ENCODE measurements at regions not wholly inside any gene's neighbourhood (a gene's known extent, or its start where the extent isn't known, plus 50 kb on each side); places are given as distances from the start of the nearest gene placed in this dataset.
"Not testable (repeated sequence)": the region's sequence is repeated elsewhere in the genome, so short reads cannot be mapped to it uniquely, and the experiment has no call there.

DNA sequence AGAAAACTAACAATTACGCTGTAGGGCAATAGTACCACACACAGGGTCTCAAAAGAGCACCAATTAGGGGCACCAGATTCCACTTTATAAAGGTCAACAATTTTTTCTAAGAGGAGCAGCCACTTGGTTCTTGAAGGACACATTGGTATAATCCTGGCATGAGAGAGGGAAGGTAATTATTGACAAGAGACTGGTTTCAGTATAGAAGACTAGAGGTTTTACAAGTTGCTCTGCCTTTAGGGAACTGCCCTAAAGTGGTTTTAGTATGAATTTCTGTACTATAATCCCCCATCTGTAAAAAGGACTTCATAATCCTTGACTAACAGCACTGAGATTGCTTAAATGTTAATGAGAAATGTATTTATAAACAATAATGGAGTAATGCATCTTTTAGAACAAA lies 648.5 kb upstream of the PTBP2 start:
- DNase-seq (no peak), ATAC-seq (no peak)
- intact Hi-C loops (cut with micrococcal nuclease), result no loop called here

DNA sequence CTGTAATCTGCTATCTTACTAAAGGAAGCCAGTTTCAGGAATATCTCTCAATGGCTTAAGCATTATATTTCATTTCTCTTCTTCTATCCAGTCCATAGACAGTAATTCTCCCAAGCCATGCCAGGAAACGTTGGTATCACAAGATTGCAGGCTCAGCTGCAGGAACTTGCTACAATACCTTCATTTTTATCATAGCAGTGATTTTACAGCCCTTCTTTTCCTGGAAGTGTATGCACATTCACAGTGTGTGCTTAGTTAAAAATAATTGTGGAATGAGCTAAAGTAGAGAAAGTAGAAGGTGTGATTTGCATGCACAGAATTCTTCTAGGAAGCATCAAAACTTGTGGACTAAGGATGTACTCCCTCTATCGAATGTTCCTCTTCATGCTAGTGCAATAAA lies 647.2 kb upstream of the PTBP2 start:
- DNase-seq, result no peak
- ATAC-seq, result no peak
- intact Hi-C loops (cut with micrococcal nuclease), result no loop called here

DNA sequence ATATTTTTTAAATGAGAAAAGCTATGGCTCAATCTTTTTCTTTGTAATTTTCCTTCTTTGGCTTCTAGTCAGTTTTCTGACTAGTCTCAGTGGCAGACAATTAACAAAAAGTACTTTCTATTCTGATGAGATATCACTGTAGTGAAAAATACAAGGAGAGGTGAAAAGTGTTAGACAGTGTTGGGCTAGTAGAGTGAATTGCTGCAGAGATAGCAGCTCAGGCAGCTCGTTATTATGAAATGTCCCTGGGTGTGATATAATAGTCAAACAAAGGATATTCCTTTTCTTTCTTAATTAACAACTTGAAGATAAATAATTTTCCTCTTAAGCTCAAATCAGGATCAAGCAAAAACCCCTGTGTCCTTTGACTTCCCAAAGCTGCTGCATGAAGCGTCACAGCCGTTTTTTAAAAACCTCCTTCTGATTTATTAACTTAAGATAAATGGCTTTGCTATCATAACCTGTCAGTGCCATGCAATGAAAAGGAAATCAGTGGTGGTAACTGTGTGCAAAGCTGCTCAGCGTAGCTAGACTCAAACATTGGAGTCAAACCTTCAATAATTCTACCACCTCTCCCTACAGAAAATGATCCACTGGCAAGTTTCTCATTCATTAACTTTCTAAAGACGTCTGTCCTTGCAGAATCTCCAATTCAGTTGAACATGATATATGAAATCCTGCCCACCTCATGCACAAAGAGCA lies 646.6 kb upstream of the PTBP2 start:
- ATAC-seq, result peak; percentile 45
- intact Hi-C loops (cut with micrococcal nuclease), result no loop called here
- DNase-seq, result no peak

DNA sequence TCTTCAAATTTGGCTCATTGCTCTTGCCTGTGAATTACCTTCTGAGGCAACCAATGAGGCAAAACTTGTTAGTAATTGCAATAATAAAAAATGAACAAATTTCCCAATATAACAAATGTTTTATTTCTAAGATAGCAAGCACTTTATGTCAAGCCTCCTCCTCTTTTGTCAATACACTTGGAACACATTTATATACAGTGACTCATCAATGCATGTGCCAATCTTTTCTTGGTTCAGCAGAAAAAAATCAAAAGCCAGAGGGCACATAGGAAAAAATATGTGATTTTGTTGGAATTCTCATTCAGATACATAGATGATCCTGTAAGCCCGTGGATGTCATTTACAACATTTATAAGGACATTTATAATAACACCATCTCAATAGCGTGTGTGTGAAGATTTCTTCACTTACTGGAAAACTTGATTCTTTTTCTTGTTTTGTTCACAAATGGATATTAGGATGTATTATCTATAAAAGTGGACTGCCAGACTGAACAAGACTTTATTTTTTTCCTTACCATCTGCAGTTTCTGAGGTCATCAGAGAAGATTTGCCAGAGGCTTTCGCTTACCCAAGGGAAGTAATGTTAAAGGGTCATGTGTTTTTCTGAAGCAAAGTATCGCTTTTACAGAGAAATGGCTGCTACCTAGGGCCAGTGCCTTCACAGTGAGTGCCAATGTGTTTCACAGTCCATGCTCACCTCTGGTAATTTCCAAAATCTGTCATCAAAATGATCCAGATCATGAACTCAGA lies 645.7 kb upstream of the PTBP2 start:
- ATAC-seq (peak; percentile 56), DNase-seq (no peak)
- intact Hi-C loops (cut with micrococcal nuclease), result no loop called here

DNA sequence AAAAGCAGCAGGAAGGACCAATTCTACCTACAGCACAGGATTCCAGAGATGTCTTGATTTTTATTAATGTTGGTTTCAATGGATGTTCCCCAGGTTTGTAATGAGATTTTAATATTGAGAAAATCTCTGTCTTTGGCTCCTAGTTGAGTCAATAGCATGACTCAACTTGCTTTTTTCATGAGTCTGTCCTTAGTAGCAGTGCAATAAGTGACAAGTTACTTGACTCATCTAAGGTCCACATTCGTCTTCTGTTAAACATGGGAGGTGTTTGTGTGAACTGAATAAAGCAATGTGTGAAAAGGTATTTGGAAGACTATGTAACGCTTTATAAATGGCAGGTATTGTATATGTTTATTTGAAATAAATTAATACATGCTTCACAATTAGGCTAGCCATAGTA lies 645.0 kb upstream of the PTBP2 start:
- intact Hi-C loops (cut with micrococcal nuclease), result no loop called here
- DNase-seq (no peak), ATAC-seq (peak; percentile 26)

DNA sequence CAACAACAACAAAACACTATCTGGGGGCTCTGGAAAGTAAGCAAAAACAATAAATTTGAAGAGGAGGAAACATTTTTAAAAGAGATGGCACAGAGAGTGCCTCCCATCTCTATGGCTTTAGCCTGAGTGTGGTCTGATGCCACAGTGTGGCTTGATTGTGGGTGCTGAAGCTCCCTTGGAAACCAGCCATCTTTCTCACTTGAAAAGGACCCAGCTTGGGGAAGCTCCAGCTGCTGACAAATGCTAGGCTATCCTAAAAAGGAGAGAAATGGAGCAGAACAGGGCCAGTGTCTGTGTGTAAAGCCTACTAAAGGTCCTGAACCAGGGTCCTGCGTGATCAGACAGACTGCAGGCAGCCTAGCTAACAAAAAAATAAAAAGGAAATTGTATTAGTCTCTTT lies 642.0 kb upstream of the PTBP2 start:
- DNase-seq (no peak), ATAC-seq (no peak)
- intact Hi-C loops (cut with micrococcal nuclease), result no loop called here

DNA sequence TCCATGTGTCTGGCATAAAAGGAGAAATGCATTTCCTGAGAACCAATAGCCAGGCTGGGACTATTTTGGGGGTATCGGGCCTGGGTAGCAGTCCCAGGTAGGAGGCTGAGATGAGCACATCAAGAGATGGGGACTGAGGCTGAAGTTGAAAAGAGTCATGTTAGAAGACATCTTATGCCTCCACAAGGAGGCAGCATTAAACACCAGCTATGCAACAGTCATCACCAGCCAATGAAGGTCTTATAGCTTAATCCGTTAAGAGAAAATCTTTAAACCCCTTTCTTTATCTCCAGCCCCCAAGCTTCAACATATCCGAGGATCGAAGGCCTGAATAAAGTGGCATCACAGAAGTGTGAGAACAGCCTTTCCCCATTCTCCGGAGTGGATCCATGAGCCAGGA lies 640.7 kb upstream of the PTBP2 start:
- no peak for DNase-seq
- intact Hi-C loops (cut with micrococcal nuclease), result no loop called here
- ATAC-seq, result no peak

DNA sequence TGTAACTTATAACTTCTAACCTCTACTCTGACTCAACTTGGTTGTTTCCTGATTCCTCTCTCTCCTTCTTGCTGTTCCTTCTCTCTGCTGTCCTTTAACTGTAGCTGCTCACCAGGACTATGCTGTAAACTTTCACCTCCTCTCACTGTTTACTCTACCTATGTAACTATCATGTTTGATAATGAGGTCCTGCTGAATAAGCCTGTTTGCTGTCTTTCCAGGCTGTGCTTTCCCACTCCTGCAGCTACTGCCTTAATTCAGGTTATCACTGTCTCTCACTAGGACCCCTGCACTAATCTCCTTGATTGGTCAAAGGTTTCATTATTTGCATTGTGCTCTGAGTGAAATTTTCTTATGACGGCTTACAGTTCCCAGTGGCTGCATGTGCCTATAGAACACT lies 633.9 kb upstream of the PTBP2 start:
- DNase-seq (no peak), ATAC-seq (no peak)
- intact Hi-C loops (cut with micrococcal nuclease), result no loop called here

DNA sequence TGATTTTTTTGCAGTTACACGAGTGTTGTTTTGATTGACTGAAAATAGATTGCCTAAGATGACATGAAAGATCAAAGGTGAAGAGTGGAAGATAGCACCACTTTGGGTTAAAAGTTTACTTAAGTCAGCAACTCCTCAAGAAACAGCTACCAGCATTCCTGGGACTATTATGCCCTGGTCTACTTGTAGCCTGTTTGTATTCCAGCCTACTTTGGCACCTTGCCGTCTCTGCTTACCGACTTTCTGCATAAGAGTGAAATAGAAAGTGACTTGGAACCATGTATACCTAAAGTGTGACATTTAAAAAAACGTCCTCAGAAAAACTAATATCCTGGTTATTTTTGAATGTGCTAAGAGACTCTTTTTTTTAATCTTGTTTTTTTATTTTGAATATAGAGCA lies 631.5 kb upstream of the PTBP2 start:
- no peak for ATAC-seq
- intact Hi-C loops (cut with micrococcal nuclease), result no loop called here
- DNase-seq, result no peak

DNA sequence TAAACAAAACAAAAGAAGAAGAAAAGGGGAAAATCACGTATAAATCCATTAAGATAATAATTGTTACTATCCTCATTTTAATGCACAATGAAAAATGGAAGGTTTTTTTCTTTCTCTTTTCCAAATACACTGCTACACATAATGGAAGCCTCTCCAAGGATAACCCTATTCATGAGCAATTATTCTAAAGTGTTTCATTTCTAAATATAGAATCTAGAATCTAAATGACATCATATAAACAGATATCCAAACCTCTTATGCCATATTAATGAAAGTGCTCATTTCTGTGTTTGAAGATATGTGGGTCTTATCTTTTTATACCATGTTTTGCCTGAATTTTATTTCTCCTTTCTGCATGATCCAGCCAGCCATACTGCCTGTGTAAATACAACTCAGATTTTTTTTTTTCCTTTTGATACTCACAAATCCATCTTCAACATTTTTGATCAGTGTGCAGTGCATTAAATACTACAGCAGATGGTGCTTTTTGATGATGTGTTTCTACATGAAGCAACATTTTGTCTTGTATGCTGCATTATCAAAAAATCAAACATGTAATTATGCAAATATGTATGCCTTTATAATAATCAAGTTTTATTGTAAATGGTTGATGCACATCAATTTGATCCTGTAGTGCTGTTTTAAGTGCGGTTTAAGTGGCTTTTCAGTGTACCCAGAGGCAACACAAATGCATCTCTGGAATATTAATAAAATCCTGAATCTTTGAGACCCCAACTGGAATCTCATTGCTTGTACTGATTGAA lies 625.6 kb upstream of the PTBP2 start:
- ATAC-seq, result no peak
- DNase-seq, result no peak
- intact Hi-C loops (cut with micrococcal nuclease), result no loop called here

DNA sequence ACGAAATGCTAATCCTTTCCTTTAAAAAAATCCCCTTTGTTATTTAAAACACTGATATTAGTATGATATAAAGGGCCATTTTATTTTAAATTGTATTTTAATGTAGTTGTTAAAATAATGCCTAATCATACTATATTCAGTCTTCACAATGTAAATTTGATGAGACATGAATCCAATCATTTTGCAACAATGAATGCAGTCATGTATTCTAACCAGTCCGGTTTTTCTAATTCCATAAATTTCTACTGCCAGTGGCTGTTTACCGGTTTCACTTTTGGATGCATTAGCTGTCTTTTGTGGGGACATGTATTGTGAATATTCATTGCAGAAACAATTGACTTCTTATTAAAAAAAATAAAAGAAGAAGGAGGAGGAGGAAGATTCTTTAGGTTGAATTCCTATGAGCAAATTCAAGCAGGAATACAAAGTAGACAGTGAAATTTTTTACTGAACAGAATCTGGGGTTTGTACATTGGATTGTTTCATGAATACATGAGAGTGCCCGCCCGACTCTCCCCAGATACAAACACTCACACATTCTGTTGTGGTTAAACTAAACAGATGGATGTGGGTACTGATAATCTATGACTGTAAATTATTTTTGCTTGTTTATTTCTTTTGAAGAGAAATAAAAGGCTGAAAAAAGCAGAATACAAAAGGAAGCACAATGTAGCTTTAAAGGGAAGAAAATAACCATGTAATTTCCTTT lies 624.8 kb upstream of the PTBP2 start:
- intact Hi-C loops (cut with micrococcal nuclease), result no loop called here

DNA sequence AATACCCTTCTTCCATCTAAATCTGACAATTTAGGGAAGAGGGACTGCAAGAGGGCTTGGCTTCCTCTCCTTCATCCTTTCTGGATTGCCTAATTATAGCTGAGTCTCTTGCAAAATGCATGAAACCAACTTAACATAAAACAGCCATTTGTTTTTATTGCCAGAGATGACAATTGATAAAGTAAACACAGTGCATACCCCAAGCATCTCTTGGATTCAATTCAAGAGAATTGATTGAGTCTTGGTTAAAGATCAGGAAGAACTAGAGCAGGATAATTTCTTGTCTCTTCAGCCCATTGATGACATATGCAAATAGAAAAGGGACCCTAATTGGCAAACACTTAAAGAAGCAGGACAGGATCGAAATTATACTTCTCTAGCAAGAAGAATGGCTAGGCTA lies 617.1 kb upstream of the PTBP2 start:
- no peak for DNase-seq
- ATAC-seq, result no peak
- intact Hi-C loops (cut with micrococcal nuclease), result no loop called here

More for the DNA sequence above, 624.8 kb upstream of the PTBP2 start:
- DNase-seq (no peak), ATAC-seq (no peak)

DNA sequence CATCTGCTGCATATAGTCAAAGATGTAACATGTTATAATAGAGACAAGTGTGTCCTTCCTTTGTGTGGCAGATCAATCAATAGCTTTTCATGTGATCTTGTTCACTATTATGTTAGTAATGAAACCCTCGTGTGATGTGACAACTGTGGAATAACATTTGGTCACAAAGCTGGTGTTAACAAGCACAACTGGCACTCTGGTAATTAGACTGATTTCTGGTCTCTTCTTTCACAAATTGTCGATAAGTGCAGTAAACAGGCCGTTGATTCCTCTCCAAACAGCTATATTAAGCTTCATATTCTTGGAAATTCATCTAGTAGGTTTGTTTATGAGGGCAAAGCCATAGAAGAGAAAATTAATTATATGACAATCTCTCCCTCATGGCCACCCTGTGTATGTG lies 616.7 kb upstream of the PTBP2 start:
- DNase-seq (no peak), ATAC-seq (no peak)
- intact Hi-C loops (cut with micrococcal nuclease), result no loop called here

DNA sequence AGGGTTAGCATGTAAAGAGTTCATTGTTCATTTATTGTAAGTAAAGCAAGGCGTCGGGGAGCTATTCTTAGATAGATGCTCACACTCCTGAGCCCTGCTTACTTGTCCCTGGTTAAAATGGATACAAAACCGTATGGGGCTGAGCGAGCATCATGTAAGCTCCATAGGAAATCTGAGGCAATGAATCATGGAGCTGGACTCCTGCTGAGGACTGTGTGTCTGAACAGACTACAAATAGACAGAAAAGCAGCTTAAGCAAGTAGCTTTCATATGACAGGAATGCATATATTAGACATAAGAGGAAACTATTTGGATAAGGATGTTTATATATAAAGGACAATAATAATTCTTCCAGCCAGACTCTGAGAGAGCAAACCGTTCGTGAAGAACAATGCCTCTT lies 604.9 kb upstream of the PTBP2 start:
- DNase-seq (no peak), ATAC-seq (no peak)
- intact Hi-C loops (cut with micrococcal nuclease), result no loop called here

DNA sequence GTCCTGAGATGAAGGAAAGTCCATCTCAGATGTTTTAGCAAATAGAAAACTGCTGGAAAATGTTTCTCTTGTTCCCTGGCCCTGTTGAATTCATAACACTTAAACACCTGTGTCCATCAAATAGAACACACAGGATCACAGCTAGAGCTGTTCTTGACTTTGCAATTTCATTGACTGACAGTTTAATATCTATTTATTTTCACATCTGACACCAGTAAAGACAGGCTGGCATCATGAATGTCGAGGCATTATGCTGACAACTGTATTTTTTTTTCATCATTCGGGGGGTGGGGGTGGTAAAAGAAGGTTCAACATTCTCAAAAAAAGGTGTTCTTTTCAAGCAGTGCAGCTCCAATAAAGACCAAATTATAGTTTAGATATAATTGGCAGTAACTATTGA lies 591.2 kb upstream of the PTBP2 start:
- ATAC-seq, result no peak
- intact Hi-C loops (cut with micrococcal nuclease), result no loop called here
- no peak for DNase-seq

DNA sequence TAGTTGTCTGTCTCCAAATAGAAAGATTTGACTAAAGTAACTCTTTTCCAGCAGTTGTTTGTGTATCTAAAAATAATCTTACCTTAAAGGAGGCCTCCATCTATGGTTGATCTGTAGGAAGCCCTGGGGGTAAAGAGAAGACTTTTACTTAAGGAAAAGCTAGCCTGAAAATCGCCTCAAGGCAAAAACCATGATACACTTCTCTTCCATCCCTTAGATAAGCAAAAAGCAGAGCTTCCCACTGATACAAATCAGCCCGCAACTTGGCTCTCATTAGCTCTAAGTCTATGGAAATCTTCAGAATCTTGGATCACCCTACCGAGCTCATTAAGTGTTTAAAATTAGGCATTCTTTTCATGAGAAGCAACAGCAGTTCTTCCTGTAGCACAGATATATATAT lies 576.9 kb upstream of the PTBP2 start:
- no peak for ATAC-seq
- intact Hi-C loops (cut with micrococcal nuclease), result no loop called here
- DNase-seq, result no peak

DNA sequence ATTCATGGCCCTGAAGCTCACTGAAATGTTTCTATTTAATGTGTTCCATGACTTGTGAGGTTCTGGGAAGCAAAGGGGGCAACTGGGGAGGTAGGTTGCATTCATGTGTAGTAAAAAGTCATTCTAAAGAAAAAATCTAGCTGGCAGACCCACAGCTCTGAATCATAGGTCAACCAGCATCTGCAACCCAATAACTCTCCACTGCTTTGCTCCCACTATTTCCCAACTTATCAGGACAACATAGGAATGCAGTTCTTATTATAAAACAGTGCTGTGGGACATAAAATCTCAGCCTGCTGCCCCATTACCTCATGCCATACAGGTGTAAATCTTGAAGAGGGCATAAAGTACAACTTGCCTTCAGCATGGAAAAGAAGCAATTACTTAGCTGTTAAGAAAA lies 576.1 kb upstream of the PTBP2 start:
- ATAC-seq (no peak), DNase-seq (no peak)
- intact Hi-C loops (cut with micrococcal nuclease), result no loop called here

DNA sequence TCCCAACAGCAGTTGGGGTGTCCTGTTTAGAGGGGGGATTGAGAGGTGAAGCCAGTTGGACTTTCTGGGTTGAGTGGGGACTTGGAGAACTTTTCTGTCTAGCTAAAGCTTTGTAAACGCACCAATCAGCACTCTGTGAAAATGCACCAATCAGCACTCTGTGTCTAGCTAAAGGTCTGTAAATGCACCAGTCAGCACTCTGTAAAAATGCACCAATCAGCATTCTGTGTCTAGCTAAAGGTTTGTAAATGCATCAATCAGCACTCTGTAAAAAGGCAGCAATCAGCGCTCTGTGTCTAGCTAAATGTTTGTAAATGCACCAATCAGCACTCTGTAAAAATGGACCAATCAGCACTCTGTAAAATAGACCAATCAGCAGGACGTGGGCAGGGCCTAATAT lies 568.6 kb upstream of the PTBP2 start:
- intact Hi-C loops (cut with micrococcal nuclease); DNase-seq; ATAC-seq: not testable (repeated sequence)

DNA sequence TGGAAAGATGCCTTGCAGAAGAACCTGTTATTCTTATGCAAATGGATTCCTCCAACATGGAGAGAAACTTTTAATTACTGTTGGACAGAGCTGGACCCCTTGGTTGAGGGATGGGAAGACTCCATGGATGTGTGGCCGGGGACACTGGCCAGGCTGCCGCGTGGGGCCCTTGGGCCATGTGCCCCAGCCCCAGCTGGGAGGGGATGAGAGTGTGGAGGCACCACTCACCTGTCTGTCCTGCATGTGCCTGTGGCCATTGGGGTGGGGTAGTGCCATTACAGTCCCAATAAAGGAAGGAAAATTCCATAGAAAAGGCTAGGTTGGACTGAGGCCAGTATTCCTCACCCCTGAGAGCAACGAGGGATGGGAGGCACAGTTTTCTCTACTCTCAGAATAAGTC lies 564.5 kb upstream of the PTBP2 start:
- ATAC-seq, result no peak
- DNase-seq, result no peak
- intact Hi-C loops (cut with micrococcal nuclease), result no loop called here

DNA sequence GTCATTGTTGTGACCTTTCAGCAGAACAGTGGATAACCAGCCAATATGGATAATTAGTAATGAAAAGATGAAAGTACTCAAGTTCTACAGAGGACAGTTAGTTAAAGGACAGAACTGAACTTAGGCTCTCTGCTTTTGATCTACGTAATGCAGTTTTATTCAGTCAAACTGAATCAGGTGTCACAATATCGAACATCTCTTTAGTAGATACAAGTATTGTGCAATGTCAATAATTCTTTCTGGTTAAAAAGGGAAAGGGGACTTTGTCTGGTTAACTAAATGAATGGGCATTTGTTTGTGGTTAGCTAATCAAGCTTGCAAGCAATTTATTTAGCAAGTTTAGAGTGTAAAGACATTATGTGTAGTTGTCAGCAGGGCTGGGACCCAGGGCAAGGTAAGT lies 562.2 kb upstream of the PTBP2 start:
- DNase-seq, result no peak
- intact Hi-C loops (cut with micrococcal nuclease), result no loop called here
- no peak for ATAC-seq
